ENCODE measurements at regions not wholly inside any gene's neighbourhood (a gene's known extent, or its start where the extent isn't known, plus 50 kb on each side); places are given as distances from the start of the nearest gene placed in this dataset.

- TF ChIP-seq CTCF (IDR thresholded peaks at IDR 0.05) (no peak), ZFX (IDR thresholded peaks at IDR 0.05; ENCODE audit: borderline replicate concordance) (no peak)
Measured at GRCh38 chr15:69562116-69562515, 109.5 kb downstream of the RPLP1 start.

Data from 22Rv1 (cell line).